Activated naive CD4-positive, alpha-beta T cell treated with anti-CD3 and anti-CD28 coated beads, Interleukin-2, amount 10 ng/mL, durations not matched to agents 7 days and 5 days (primary cell): ENCODE measurements at regions not wholly inside any gene's neighbourhood (a gene's known extent, or its start where the extent isn't known, plus 50 kb on each side); places are given as distances from the start of the nearest gene placed in this dataset.
"Not testable (repeated sequence)": the region's sequence is repeated elsewhere in the genome, so short reads cannot be mapped to it uniquely, and the experiment has no call there.

Source experiments
- CTCF ChIA-PET: fragments of 350-600 bp; sonication (Branson Sonifier 250); formaldehyde crosslinking; loops from one replicate; lab custom pipeline; 2021; ENCODE audit warnings: antibody characterized with exemption; lab: Charles Lee
- DNase-seq: peaks from one replicate; pipeline ENCODE4 v3.0.0-alpha.2; 2020
- H3K27ac Mint-ChIP-seq: one replicate; pipeline ENCODE4 v1.8.0; 2021; ENCODE audit warnings: mild to moderate bottlenecking, moderate library complexity, mixed read lengths
- H3K27me3 Mint-ChIP-seq: one replicate; pipeline ENCODE4 v1.8.0; 2021; ENCODE audit warnings: mild to moderate bottlenecking, mixed read lengths
- H3K36me3 Mint-ChIP-seq: one replicate; pipeline ENCODE4 v1.8.0; 2021; ENCODE audit warnings: mixed read lengths
- H3K4me1 Mint-ChIP-seq: one replicate; pipeline ENCODE4 v1.8.0; 2021; ENCODE audit warnings: mixed read lengths
- H3K4me3 Mint-ChIP-seq: one replicate; pipeline ENCODE4 v1.8.0; 2021; ENCODE audit warnings: mild to moderate bottlenecking, moderate library complexity, mixed read lengths
- H3K9me3 Mint-ChIP-seq: one replicate; pipeline ENCODE4 v1.8.0; 2021; ENCODE audit warnings: mixed read lengths

- no peak for DNase-seq
- CTCF ChIA-PET = no interaction called here
- Mint-ChIP-seq H3K36me3 (peaks cover 2% of the 10 kb centered on the region), H3K27me3 (peaks cover 11% of the 10 kb centered on the region), H3K4me3 (no peak overlapping the region), H3K4me1 (no peaks in the 10 kb centered on the region), H3K9me3 (no peaks in the 10 kb centered on the region), H3K27ac (no peak overlapping the region)
Observed at GRCh38 chr4:89492581-89493071, 185.0 kb upstream of the GPRIN3 start.

GRCh38 chr4:89491761-89492160 is 184.2 kb upstream of the GPRIN3 start:
- no peak overlapping the region for H3K4me3 Mint-ChIP-seq
- H3K9me3 Mint-ChIP-seq = no peaks in the 10 kb centered on the region

DNA sequence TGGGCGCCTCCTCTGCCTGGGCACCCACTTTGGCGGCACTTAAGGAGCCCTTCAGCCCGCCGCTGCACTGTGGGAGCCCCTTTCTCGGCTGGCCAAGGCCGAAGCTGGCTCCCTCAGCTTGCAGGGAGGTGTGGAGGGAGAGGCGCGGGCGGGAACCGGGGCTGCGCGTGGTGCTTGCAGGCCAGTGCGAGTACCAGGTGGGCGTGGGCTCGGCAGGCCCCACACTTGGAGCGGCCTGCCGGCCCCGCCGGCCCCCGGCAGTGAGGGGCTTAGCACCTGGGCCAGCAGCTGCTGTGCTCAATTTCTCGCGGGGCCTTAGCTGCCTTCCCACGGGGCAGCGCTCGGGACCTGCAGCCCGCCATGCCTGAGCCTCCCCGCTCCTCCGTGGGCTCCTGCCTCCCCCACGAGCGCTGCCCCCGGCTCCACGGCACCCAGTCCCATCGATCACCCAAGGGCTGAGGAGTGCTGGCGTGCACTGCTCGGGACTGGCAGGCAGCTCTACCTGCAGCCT is 182.4 kb upstream of the GPRIN3 start:
- H3K4me3 Mint-ChIP-seq, CTCF ChIA-PET, H3K9me3 Mint-ChIP-seq, DNase-seq, H3K36me3 Mint-ChIP-seq, H3K27me3 Mint-ChIP-seq, H3K4me1 Mint-ChIP-seq, H3K27ac Mint-ChIP-seq: not testable (repeated sequence)

More at GRCh38 chr4:89491761-89492160, 184.2 kb upstream of the GPRIN3 start:
- CTCF ChIA-PET = no interaction called here
- Mint-ChIP-seq H3K27ac (no peak overlapping the region), H3K4me1 (peaks cover 2% of the 10 kb centered on the region), H3K27me3 (peaks cover 8% of the 10 kb centered on the region), H3K36me3 (peaks cover 2% of the 10 kb centered on the region)
- no peak for DNase-seq

DNA sequence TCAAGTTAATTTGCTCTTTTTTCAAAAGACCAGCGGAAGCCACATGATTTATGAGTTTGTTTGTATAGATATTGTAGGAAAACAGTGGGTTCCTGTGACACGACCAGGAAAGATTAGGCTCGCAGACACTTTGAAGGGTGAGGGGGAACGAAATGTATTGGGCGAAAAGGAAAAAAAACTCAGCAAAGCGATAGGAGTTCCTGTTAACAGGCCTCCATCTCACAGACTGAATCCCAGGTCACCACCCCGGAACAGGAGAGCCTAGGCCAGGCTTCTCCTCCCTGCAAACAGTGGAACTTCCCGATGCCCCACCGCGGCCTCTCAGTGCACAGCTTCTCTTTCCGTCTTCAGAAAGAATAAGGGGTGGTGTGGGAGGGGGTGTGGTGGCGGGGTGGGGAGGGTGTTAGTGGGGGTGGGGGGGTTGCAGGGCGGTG is 181.8 kb upstream of the GPRIN3 start:
- peaks cover 2% of the 10 kb centered on the region for H3K36me3 Mint-ChIP-seq
- CTCF ChIA-PET = interaction anchor here (0.6 kb wide), 1 partner anchor 164 kb away, joined by 3 read pairs; no protein-coding TSS in a partner anchor
- H3K27ac Mint-ChIP-seq = no peak overlapping the region
- no peak overlapping the region for H3K4me3 Mint-ChIP-seq
- peaks cover 2% of the 10 kb centered on the region for H3K4me1 Mint-ChIP-seq
- no peak for DNase-seq
- peaks cover 4% of the 10 kb centered on the region for H3K27me3 Mint-ChIP-seq
- no peaks in the 10 kb centered on the region for H3K9me3 Mint-ChIP-seq

- no peak for DNase-seq
- peaks cover 4% of the 10 kb centered on the region for H3K27me3 Mint-ChIP-seq
- H3K9me3 Mint-ChIP-seq = no peaks in the 10 kb centered on the region
- CTCF ChIA-PET = interaction anchor here (0.6 to 3.5 kb wide), 2 partner anchors 163 to 263 kb away, joined by 3 to 16 read pairs; no protein-coding TSS in a partner anchor
- peaks cover 2% of the 10 kb centered on the region for H3K36me3 Mint-ChIP-seq
- H3K27ac Mint-ChIP-seq = no peak overlapping the region
- H3K4me1 Mint-ChIP-seq = peaks cover 2% of the 10 kb centered on the region
- no peak overlapping the region for H3K4me3 Mint-ChIP-seq
Observed at GRCh38 chr4:89488736-89489135, 181.1 kb upstream of the GPRIN3 start.

- no peaks in the 10 kb centered on the region for H3K9me3 Mint-ChIP-seq
- peaks cover 9% of the 10 kb centered on the region for H3K27me3 Mint-ChIP-seq
- no peak overlapping the region for H3K4me3 Mint-ChIP-seq
- H3K4me1 Mint-ChIP-seq = peaks cover 2% of the 10 kb centered on the region
- CTCF ChIA-PET = interaction anchor here (0.7 to 3.5 kb wide), 7 partner anchors 12 to 416 kb away, joined by 3 to 16 read pairs (median 4); no protein-coding TSS in a partner anchor
- H3K27ac Mint-ChIP-seq = no peak overlapping the region
- no peak for DNase-seq
- peaks cover 2% of the 10 kb centered on the region for H3K36me3 Mint-ChIP-seq
Observed at GRCh38 chr4:89486673-89487072, 179.1 kb upstream of the GPRIN3 start.

DNA sequence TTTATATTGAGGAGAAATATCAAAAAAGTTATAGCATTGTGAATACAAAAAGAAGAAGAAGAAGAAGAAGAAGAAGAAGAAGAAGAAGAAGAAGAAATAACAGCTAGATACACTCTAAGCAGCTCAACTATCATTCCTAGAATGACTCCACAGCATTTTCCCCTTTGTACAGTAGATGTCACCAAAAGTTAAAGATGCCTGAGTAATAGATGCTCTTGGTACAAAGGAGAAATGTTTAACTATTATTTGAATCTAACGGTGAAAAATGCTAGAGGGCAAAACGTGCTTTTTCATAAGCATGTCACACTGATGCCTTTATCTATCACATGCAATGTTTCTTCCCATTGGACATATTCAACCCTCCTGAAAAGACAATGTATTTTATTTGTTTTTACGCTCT is 178.4 kb upstream of the GPRIN3 start:
- no peak overlapping the region for H3K4me3 Mint-ChIP-seq
- no peak for DNase-seq

GRCh38 chr4:89483833-89484232 is 176.2 kb upstream of the GPRIN3 start:
- no peak for DNase-seq
- Mint-ChIP-seq H3K4me1 (peaks cover 2% of the 10 kb centered on the region), H3K27ac (no peak overlapping the region), H3K36me3 (no peaks in the 10 kb centered on the region), H3K27me3 (peaks cover 13% of the 10 kb centered on the region), H3K4me3 (no peak overlapping the region), H3K9me3 (peaks cover 4% of the 10 kb centered on the region)
- CTCF ChIA-PET = no interaction called here

More for the DNA sequence above, 178.4 kb upstream of the GPRIN3 start:
- H3K9me3 Mint-ChIP-seq = no peaks in the 10 kb centered on the region
- peaks cover 2% of the 10 kb centered on the region for H3K36me3 Mint-ChIP-seq
- peaks cover 2% of the 10 kb centered on the region for H3K4me1 Mint-ChIP-seq
- CTCF ChIA-PET = interaction anchor here (0.7 to 3.5 kb wide), 12 partner anchors 13 to 420 kb away, joined by 3 to 16 read pairs (median 4); no protein-coding TSS in a partner anchor
- H3K27ac Mint-ChIP-seq = no peak overlapping the region
- H3K27me3 Mint-ChIP-seq = peaks cover 8% of the 10 kb centered on the region

- H3K4me1 Mint-ChIP-seq = peaks cover 2% of the 10 kb centered on the region
- H3K27me3 Mint-ChIP-seq = peaks cover 13% of the 10 kb centered on the region
- DNase-seq = no peak
- no peak overlapping the region for H3K4me3 Mint-ChIP-seq
- no peak overlapping the region for H3K27ac Mint-ChIP-seq
- peaks cover 4% of the 10 kb centered on the region for H3K9me3 Mint-ChIP-seq
- H3K36me3 Mint-ChIP-seq = no peaks in the 10 kb centered on the region
- CTCF ChIA-PET = interaction anchor here (1.1 kb wide), 1 partner anchor 257 kb away, joined by 4 read pairs; no protein-coding TSS in a partner anchor
Observed at GRCh38 chr4:89482926-89483595, 175.5 kb upstream of the GPRIN3 start.

GRCh38 chr4:89482251-89482650 is 174.7 kb upstream of the GPRIN3 start:
- peak; percentile 23 for DNase-seq
- Mint-ChIP-seq H3K36me3 (no peaks in the 10 kb centered on the region), H3K9me3 (peaks cover 4% of the 10 kb centered on the region), H3K27me3 (peaks cover 13% of the 10 kb centered on the region), H3K4me1 (peaks cover 2% of the 10 kb centered on the region), H3K27ac (no peak overlapping the region), H3K4me3 (no peak overlapping the region)
- CTCF ChIA-PET = interaction anchor here (0.9 to 1.1 kb wide), 4 partner anchors 10 to 316 kb away, joined by 3 to 4 read pairs (median 3); no protein-coding TSS in a partner anchor

GRCh38 chr4:89469930-89470375 is 162.4 kb upstream of the GPRIN3 start:
- Mint-ChIP-seq H3K9me3 (peaks cover 2% of the 10 kb centered on the region), H3K27ac (peak overlapping the region; percentile 84), H3K36me3 (peaks cover 6% of the 10 kb centered on the region), H3K27me3 (no peaks in the 10 kb centered on the region), H3K4me1 (peaks cover 27% of the 10 kb centered on the region), H3K4me3 (peak overlapping the region; percentile 0)
- CTCF ChIA-PET = interaction anchor here (1.0 kb wide), 1 partner anchor 31 kb away, joined by 3 read pairs; no protein-coding TSS in a partner anchor
- peak; percentile 23 for DNase-seq

DNA sequence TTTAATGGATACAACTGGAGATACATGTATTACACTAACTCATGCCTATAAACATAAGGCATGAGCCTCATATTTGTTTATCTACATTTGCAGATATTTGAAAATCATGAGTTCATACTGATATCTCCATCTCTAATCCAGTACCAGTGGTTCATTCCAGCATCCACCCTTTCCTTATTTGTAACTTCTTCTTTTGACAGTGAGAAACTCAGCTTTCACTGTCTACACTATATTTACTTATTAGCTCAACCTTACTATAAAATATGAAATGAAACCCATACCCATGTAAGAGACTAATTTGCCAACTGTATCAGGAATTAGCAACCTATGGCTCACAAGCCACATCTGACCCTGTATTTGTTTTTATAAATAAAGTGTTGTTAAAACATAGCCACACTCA is 161.9 kb upstream of the GPRIN3 start:
- CTCF ChIA-PET = interaction anchor here (1.0 kb wide), 1 partner anchor 31 kb away, joined by 3 read pairs; no protein-coding TSS in a partner anchor
- Mint-ChIP-seq H3K4me1 (peaks cover 27% of the 10 kb centered on the region), H3K9me3 (peaks cover 2% of the 10 kb centered on the region), H3K36me3 (peaks cover 6% of the 10 kb centered on the region), H3K27ac (peak overlapping the region; percentile 84), H3K27me3 (no peaks in the 10 kb centered on the region), H3K4me3 (no peak overlapping the region)
- no peak for DNase-seq

DNA sequence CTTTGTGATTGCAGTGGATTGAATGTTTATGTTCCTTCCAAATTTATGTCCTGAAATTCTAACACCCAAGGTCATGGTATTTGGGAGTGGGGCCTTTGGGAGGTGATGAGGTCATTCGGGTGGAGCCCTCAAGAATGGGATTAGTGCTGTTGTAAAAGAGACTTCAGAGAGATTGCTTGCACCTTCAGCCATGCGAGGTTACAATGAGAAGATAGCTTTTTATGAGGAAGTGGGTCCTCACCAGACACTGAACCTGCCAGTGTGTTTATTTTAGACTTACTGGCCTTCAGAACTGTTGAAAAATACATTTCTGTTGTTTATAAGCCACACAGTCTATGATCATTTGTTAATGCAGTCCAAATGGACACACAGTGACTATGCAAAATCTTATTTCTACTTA is 161.0 kb upstream of the GPRIN3 start:
- Mint-ChIP-seq H3K4me3 (no peak overlapping the region), H3K27me3 (no peaks in the 10 kb centered on the region), H3K36me3 (peaks cover 6% of the 10 kb centered on the region), H3K27ac (no peak overlapping the region), H3K4me1 (peaks cover 27% of the 10 kb centered on the region), H3K9me3 (peaks cover 2% of the 10 kb centered on the region)
- CTCF ChIA-PET = no interaction called here
- no peak for DNase-seq

DNA sequence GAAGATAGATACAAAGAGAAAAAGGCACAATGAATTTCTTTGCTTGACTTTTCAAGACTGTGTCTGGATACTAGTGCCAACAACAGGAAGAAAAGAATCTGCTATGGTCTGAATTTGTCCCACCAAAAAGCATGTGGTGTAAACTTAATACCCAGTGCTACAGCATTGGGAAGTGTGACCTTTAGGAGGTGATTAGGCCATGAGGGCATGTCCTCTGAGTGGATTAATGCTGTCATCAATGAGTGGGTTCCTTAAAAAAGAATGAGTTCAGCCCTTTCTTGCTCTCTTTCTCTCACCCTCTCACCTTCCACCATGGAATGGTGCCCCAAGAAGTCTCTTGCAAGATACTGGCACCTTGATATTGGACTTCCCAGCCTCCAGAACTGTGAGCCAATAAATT is 155.7 kb upstream of the GPRIN3 start:
- H3K9me3 Mint-ChIP-seq = no peaks in the 10 kb centered on the region
- no peaks in the 10 kb centered on the region for H3K36me3 Mint-ChIP-seq
- no peak overlapping the region for H3K27ac Mint-ChIP-seq
- CTCF ChIA-PET = no interaction called here
- no peak overlapping the region for H3K4me3 Mint-ChIP-seq
- DNase-seq = no peak
- no peaks in the 10 kb centered on the region for H3K27me3 Mint-ChIP-seq
- H3K4me1 Mint-ChIP-seq = peaks cover under 1% of the 10 kb centered on the region
